HUES6 (cell line): ENCODE measurements at regions not wholly inside any gene's neighbourhood (a gene's known extent, or its start where the extent isn't known, plus 50 kb on each side); places are given as distances from the start of the nearest gene placed in this dataset.

Experiments
- H3K27ac ChIP-seq: 2 replicates; pipeline ENCODE4 v1.7.0; 2013; ENCODE audit warnings: low read depth, mild to moderate bottlenecking, low read length, inconsistent platforms
- H3K27me3 ChIP-seq: 2 replicates; pipeline ENCODE4 v1.6.1; 2013; ENCODE audit warnings: low read length; ENCODE audit not compliant: control insufficient read depth, insufficient read depth
- H3K36me3 ChIP-seq: 2 replicates; pipeline ENCODE4 v1.6.1; 2013; ENCODE audit warnings: low read length; ENCODE audit not compliant: control insufficient read depth, insufficient read depth
- H3K4me1 ChIP-seq: 2 replicates; pipeline ENCODE4 v1.6.1; 2013; ENCODE audit warnings: low read length; ENCODE audit not compliant: control insufficient read depth, insufficient read depth
- H3K4me3 ChIP-seq: 2 replicates; pipeline ENCODE4 v1.5.1; 2013; ENCODE audit warnings: low read depth, low read length
- H3K9ac ChIP-seq: one replicate; pipeline ENCODE4 v1.6.1; 2013; ENCODE audit warnings: mild to moderate bottlenecking, low read length
- H3K9me3 ChIP-seq: 2 replicates; pipeline ENCODE4 v1.6.1; 2013; ENCODE audit warnings: low read depth, low read length; ENCODE audit not compliant: control insufficient read depth, insufficient read depth

DNA sequence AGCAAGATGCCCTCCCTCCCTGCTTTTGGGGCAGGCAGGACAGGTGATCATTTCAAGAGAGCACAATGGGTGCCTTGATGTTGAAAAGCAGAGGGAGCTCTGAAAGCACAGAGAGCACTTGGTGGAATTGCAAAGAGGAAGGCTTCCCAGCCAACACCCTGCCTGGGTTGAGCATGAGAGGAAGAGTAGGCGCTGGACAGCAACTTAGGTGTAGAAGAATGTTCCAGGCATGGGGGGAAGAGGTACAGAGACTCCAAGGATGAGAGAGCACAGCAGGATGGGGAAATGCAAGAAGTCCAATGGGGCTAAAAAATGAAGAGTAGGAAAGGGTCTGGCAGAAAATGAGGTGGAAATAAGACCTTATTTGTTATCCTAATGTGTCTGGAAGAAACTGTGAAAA is 144.8 kb downstream of the TRIM36 start:
- Histone ChIP-seq H3K27me3 (no peaks in the 10 kb centered on the region), H3K9me3 (no peaks in the 10 kb centered on the region; the same call in 1 of the 2 replicates), H3K4me3 (no peak overlapping the region), H3K4me1 (peaks cover 11% of the 10 kb centered on the region; the same call in 1 of the 2 replicates), H3K27ac (no peak overlapping the region), H3K36me3 (no peaks in the 10 kb centered on the region), H3K9ac (no peak overlapping the region)

DNA sequence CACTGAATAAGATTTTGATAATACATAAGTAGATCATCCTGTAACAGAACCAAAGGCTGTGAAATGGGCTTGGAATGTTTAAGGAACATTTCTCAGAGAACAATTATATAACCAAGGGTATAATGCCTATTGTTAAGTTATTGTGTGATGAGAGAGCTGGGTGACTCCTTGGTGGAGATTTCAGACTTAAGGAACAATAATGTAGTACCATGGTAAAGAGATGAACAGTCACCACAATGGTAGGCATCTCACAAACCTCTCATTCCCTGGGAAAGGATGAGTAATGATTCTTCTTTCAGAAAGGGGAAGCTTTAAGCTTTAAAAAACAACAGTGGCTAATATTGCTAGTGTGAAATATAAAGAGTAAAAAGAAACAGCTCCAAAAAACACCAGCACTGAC is 147.4 kb downstream of the TRIM36 start:
- Histone ChIP-seq H3K27ac (no peak overlapping the region), H3K27me3 (no peaks in the 10 kb centered on the region), H3K9me3 (no peaks in the 10 kb centered on the region; the same call in 1 of the 2 replicates), H3K36me3 (no peaks in the 10 kb centered on the region), H3K4me3 (no peak overlapping the region), H3K9ac (no peak overlapping the region), H3K4me1 (no peaks in the 10 kb centered on the region)

DNA sequence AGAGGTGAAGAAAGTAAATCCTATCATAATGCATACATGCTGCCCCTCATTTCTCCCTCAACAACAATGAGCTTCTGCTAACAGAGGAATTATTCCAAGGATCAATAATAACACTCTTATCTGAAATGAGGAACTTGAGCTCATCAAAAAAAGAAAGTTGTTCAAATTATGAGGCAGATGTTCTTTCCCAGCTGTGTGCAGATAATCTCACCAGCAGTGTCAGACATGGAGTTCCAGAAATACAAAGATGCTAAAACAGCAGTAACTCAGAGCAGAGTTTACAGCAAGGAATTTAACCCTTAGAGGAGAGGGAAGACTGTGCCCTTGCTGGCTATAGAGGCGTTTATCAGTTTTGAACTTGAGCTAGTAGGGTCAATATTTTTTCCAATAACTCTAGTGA is 153.1 kb downstream of the TRIM36 start:
- Histone ChIP-seq H3K4me3 (no peak overlapping the region), H3K9me3 (no peaks in the 10 kb centered on the region; the same call in 1 of the 2 replicates), H3K36me3 (no peaks in the 10 kb centered on the region), H3K9ac (no peak overlapping the region), H3K27ac (no peak overlapping the region), H3K4me1 (no peaks in the 10 kb centered on the region), H3K27me3 (no peaks in the 10 kb centered on the region)

DNA sequence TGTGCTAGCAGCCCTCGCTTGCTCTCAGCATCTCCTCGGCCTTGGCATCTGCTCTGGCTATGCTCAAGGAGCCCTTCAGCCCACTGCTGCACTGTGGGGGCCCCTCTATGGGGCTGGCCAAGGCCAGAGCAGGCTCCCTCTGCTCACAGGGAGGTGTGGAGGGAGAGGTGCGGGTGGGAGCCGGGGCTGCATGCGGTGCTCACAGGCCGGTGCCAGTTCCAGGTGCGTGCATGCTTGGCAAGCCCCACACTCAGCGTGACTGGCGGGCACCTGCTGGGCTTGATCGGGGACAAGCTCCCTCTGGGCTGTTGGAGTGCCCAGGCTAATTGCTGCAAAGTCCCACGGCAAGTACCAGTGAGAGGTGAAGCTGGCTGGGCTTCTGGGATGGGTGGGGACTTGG is 170.5 kb downstream of the TRIM36 start:
- no peaks in the 10 kb centered on the region for H3K9me3 ChIP-seq
- no peaks in the 10 kb centered on the region for H3K27me3 ChIP-seq
- H3K9ac ChIP-seq: no peak overlapping the region
- no peaks in the 10 kb centered on the region for H3K36me3 ChIP-seq
- no peak overlapping the region for H3K27ac ChIP-seq
- no peak overlapping the region for H3K4me3 ChIP-seq
- no peaks in the 10 kb centered on the region for H3K4me1 ChIP-seq

DNA sequence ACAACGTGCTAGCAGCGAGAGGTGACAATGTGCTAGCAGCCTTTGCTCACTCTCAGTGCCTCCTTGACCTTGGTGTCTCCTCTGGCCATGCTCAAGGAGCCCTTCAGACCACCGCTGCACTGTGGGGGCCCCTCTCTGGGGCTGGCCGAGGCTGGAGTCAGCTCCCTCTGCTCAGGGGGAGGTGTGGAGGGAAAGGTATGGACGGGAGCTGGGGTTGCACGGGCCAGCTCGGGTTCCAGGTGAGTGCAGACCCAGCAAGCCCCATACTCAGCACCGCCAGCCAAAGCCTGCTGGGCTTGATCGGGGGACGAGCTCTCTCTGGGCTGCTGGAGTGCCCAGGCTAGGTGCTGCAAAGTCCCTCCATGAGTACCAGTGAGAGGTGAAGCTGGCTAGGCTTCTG is 180.2 kb downstream of the TRIM36 start:
- Histone ChIP-seq H3K36me3 (no peaks in the 10 kb centered on the region), H3K27me3 (no peaks in the 10 kb centered on the region), H3K4me1 (no peaks in the 10 kb centered on the region), H3K4me3 (no peak overlapping the region), H3K9me3 (0 out of 2 replicates have a peak, but pooled peaks cover 2% of the 10 kb centered on the region), H3K27ac (no peak overlapping the region), H3K9ac (no peak overlapping the region)

DNA sequence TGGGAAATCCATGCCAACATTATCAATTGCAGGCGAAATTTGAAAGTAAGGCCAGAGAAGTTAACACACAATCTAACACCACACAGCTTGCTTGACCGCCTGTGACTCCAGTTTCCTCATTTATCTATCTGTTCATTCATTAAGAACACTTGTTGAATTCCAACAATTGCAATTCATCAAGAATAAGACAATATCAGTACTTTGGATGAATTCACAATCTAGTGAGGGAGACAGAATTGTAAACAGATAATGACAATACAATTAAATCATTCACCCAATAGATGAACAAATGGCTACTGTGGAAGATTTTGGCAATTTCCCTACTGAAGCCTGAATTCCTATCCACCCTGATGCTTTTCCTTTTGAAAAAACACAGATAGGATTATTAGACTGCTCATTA is 181.6 kb downstream of the TRIM36 start:
- Histone ChIP-seq H3K4me3 (no peak overlapping the region), H3K27ac (no peak overlapping the region), H3K9ac (no peak overlapping the region), H3K27me3 (no peaks in the 10 kb centered on the region), H3K36me3 (no peaks in the 10 kb centered on the region), H3K9me3 (0 out of 2 replicates have a peak, but pooled peaks cover 2% of the 10 kb centered on the region), H3K4me1 (no peaks in the 10 kb centered on the region)

DNA sequence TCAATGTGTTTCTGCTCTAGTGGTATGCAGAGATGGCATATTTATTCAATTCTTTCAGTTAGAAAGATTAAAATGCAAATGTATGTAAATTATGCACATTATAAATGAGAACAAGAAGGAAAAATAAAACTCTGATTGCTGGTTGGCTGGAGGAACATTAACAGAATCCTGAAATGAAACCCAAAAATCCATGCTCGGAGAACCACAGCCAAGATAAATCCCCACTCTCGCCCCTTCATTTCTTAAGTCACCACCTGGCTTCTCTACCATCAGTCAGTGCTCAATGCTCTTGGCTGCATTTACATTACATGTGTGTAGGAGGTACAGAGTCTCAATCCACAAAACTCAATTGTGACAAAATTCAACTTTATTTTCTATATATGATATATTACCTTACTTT is 184.9 kb downstream of the TRIM36 start:
- Histone ChIP-seq H3K4me1 (no peaks in the 10 kb centered on the region), H3K27ac (no peak overlapping the region), H3K4me3 (no peak overlapping the region), H3K9ac (no peak overlapping the region), H3K27me3 (no peaks in the 10 kb centered on the region), H3K9me3 (0 out of 2 replicates have a peak, but pooled peaks cover 2% of the 10 kb centered on the region), H3K36me3 (no peaks in the 10 kb centered on the region)

DNA sequence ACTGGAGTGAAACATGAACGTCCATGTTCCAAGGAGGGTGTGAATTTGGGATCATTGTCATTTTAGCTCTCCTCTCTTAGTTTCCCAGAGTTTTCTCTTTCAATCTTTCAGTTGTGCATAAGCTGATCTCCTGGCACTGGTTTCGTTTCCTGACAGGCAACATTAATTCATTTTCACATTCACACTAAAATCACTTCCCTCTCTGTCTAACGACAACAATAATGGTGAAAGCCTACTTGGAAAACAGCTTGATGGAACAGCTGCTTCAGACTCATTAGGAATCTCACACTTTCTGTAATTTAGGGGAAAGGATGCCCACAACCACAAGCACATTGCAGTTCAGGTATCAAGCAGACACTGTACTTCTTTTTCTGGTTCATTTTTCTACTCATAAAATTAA is 188.6 kb downstream of the TRIM36 start:
- H3K4me3 ChIP-seq: no peak overlapping the region
- H3K9ac ChIP-seq: no peak overlapping the region
- H3K27ac ChIP-seq: no peak overlapping the region
- H3K27me3 ChIP-seq: no peaks in the 10 kb centered on the region
- 0 out of 2 replicates have a peak, but pooled peaks cover 2% of the 10 kb centered on the region for H3K9me3 ChIP-seq
- H3K36me3 ChIP-seq: no peaks in the 10 kb centered on the region
- H3K4me1 ChIP-seq: no peaks in the 10 kb centered on the region

DNA sequence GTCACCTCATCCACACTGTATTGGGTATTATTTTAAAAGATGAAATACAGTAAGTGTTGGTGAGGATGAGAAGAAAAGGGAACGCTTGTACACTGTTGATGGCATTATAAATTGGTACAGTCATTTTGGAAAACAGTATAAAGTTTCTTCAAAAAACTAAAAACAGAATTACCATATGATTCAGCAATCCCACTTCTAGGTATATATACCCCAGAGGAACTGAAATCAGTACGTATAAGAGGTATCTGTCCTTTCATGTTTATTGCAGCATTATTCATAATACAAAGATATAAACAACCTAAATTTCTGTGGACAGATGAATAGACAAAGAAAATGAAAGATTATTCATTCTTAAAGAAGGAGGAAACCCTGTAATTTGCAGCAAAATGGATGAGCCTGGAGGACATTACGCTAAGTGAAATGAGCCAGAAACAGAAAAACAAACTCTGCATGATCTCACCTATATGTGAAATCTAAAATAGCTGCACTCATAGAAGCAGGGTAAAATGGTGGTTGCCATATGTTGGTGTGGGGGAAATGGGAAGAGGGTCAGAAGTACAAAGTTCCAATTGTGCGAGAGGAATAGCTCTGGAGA is 191.6 kb downstream of the TRIM36 start:
- H3K9me3 ChIP-seq: no peaks in the 10 kb centered on the region
- H3K4me3 ChIP-seq: no peak overlapping the region
- no peaks in the 10 kb centered on the region for H3K4me1 ChIP-seq
- H3K9ac ChIP-seq: no peak overlapping the region
- no peak overlapping the region for H3K27ac ChIP-seq
- no peaks in the 10 kb centered on the region for H3K36me3 ChIP-seq
- H3K27me3 ChIP-seq: no peaks in the 10 kb centered on the region

DNA sequence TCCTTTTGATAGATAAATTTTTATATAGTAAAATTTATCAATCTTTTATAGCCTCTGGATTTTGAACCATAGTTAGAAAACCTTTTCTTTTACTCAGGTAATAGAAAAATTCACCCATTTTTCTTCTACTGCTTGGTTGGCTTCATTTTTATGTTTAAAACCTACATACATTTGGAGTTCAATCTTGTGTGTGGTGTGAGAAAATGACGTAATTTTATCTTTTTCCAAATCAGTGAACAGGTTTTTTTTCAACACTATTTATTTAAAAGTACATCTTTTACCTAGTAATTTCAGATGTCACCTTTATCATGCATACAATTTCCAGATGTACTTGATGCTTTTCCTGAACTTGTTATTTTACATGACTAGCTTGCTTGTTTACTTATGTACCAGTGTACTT is 200.2 kb downstream of the TRIM36 start:
- H3K9ac ChIP-seq: no peak overlapping the region
- H3K4me1 ChIP-seq: no peaks in the 10 kb centered on the region
- no peaks in the 10 kb centered on the region for H3K9me3 ChIP-seq
- H3K36me3 ChIP-seq: no peaks in the 10 kb centered on the region
- H3K27me3 ChIP-seq: no peaks in the 10 kb centered on the region
- no peak overlapping the region for H3K27ac ChIP-seq
- H3K4me3 ChIP-seq: no peak overlapping the region

DNA sequence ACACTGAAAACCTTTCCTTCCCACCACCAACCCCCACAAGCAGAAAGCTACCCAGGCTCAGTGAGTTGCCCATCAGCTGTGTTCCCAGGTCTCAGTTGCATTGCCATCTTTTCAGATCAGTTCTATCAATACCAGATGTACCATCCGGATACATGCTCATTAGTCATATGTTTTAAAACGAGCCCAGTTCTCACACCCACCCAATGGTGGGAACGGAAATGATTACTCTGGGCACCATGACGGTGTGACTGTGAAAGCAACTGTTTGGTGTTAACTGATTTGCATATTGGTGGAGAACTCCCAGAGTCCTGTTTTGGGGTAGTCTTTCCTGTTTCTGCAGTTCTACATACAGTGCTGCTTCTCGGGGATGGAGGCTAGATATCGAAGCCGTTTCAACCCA is 212.3 kb downstream of the TRIM36 start:
- 0 out of 2 replicates have a peak, but pooled peaks cover 3% of the 10 kb centered on the region for H3K9me3 ChIP-seq
- no peaks in the 10 kb centered on the region for H3K27me3 ChIP-seq
- no peak overlapping the region for H3K9ac ChIP-seq
- H3K36me3 ChIP-seq: no peaks in the 10 kb centered on the region
- H3K4me3 ChIP-seq: no peak overlapping the region
- H3K4me1 ChIP-seq: no peaks in the 10 kb centered on the region
- H3K27ac ChIP-seq: no peak overlapping the region
